OCI-LY7 (cell line): ENCODE measurements at regions not wholly inside any gene's neighbourhood (a gene's known extent, or its start where the extent isn't known, plus 50 kb on each side); places are given as distances from the start of the nearest gene placed in this dataset.

ENCODE experiments used
- BruUV-seq: library from RNA; stranded (reverse); fragments of 400-500 nt; replicated peaks from 2 replicates; lab custom pipeline; 2021; lab: Mats Ljungman, UMichigan
- CTCF ChIA-PET: fragments of 300-600 bp; sonication (Branson Sonifier 250); formaldehyde crosslinking; loops from one replicate; lab custom pipeline; 2022; ENCODE audit warnings: antibody characterized with exemption; ENCODE audit not compliant: unreplicated experiment; lab: Charles Lee
- POLR2A ChIA-PET: fragments of 300-600 bp; sonication (Branson Sonifier 250); formaldehyde crosslinking; loops from one replicate; lab custom pipeline; 2022; ENCODE audit warnings: antibody characterized with exemption; lab: Charles Lee
- DNase-seq: peaks from one replicate; pipeline ENCODE4 v3.0.0-alpha.2; 2015; ENCODE audit warnings: low spot score
- H2AFZ ChIP-seq: fragments of 200-600 bp; sonication (generic), shearing (Covaris generic); 2 replicates; pipeline ENCODE4 v1.6.1; 2014; ENCODE audit warnings: mild to moderate bottlenecking, antibody characterized with exemption, low read length, moderate library complexity
- H3K27ac ChIP-seq: fragments of 200-600 bp; sonication (generic); 2 replicates; pipeline ENCODE4 v1.5.1; 2014; ENCODE audit warnings: mixed run types, low read depth, mild to moderate bottlenecking, moderate library complexity, low read length, inconsistent platforms; ENCODE audit not compliant: poor library complexity, severe bottlenecking
- H3K36me3 ChIP-seq: fragments of 200-600 bp; sonication (generic); 2 replicates; pipeline ENCODE4 v1.6.1; 2014; ENCODE audit warnings: mild to moderate bottlenecking, antibody characterized with exemption, low read length, moderate library complexity, mixed read lengths; ENCODE audit not compliant: insufficient read depth
- H3K4me1 ChIP-seq: fragments of 200-600 bp; sonication (generic); 2 replicates; pipeline ENCODE4 v1.5.1; 2014; ENCODE audit warnings: mild to moderate bottlenecking, low read length; ENCODE audit not compliant: insufficient read depth, poor library complexity, severe bottlenecking
- H3K4me2 ChIP-seq: fragments of 200-600 bp; sonication (generic); 2 replicates; pipeline ENCODE4 v1.6.1; 2014; ENCODE audit warnings: mild to moderate bottlenecking, low read length
- H3K4me3 ChIP-seq: fragments of 200-600 bp; sonication (generic); 2 replicates; pipeline ENCODE4 v1.5.1; 2014; ENCODE audit warnings: mild to moderate bottlenecking, low read depth, low read length; ENCODE audit not compliant: poor library complexity, severe bottlenecking
- H3K79me2 ChIP-seq: fragments of 200-600 bp; sonication (generic); 2 replicates; pipeline ENCODE4 v1.6.1; 2016; ENCODE audit warnings: low read depth, mild to moderate bottlenecking, low read length, moderate library complexity, mixed read lengths; ENCODE audit not compliant: insufficient read depth
- H3K9me2 ChIP-seq: fragments of 200-600 bp; sonication (generic); 2 replicates; pipeline ENCODE4 v1.6.1; 2016; ENCODE audit warnings: mild to moderate bottlenecking, low read length, mixed read lengths; ENCODE audit not compliant: insufficient read depth
- H3K9me3 ChIP-seq: fragments of 200-600 bp; sonication (generic); 2 replicates; pipeline ENCODE4 v1.6.1; 2014; ENCODE audit warnings: mild to moderate bottlenecking, mixed run types, low read length, mixed read lengths
- H4K20me1 ChIP-seq: fragments of 200-600 bp; sonication (generic); 2 replicates; pipeline ENCODE4 v1.6.1; 2014; ENCODE audit warnings: mild to moderate bottlenecking, antibody characterized with exemption, low read length, moderate library complexity, mixed read lengths; ENCODE audit not compliant: insufficient read depth
- EZH2phosphoT487 ChIP-seq: fragments of 200-600 bp; sonication (generic); IDR thresholded peaks from 2 replicates; pipeline ENCODE4 v1.6.1; 2018; ENCODE audit warnings: low read depth, borderline replicate concordance, mild to moderate bottlenecking, mixed run types, antibody characterized with exemption, low read length, moderate library complexity, mixed read lengths
- intact Hi-C: fragments of 100-400 bp; cut with micrococcal nuclease; formaldehyde crosslinking; loops from one replicate; pipeline ENCODE4 v1.10.0; 2022; ENCODE audit not compliant: unreplicated experiment
- TF ChIP-seq, protein P1 (sequence below): fragments of 200-600 bp; sonication (generic); conservative IDR thresholded peaks from 2 replicates; pipeline ENCODE4 v1.5.1; 2014; ENCODE audit warnings: mild to moderate bottlenecking, antibody characterized with exemption, low read length, moderate library complexity, mixed read lengths

DNA sequence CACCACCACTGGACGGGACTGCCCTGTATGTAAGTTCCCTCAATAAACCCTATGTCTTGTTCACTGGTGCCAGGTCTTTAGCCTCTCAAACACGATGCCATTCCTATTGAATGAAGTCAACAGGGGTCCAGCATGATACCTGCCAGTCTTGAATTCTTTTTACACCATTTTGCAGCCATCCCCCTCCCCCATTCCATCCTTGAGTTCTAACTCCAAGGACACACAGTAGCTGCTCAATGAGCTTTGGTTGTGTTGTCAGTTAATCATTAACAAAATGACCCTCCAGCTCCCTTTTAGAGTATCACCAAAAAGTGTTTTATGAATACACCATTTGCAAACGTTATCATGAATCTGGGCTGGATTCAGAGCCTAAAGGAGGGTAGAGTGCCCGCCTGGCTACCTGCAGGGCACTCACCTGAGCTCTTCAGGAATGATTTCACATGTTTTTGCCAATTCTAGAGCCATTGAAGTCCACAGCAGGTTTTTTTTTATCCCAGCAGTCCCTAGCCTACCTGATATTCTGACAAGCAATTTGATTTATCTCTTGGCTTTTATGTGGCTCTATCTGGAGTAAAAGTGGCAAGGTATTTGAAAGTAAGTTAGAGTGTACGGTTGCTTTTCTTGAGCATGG is 271.8 kb downstream of the SMARCA2 start:
- H3K9me3 ChIP-seq = no peaks in the 10 kb centered on the region
- intact Hi-C loops = no loop called here
- no peak for DNase-seq
- H2AFZ ChIP-seq = no peak overlapping the region
- H3K79me2 ChIP-seq = no peaks in the 10 kb centered on the region
- POLR2A ChIA-PET = interaction anchor here (0.6 to 0.7 kb wide), 3 partner anchors 83 to 1162 kb away, joined by 3 to 9 read pairs (median 3); no protein-coding TSS in a partner anchor
- H3K4me3 ChIP-seq = no peak overlapping the region
- H3K27ac ChIP-seq = no peak overlapping the region
- no peaks in the 10 kb centered on the region for H3K9me2 ChIP-seq
- no peaks in the 10 kb centered on the region for H3K36me3 ChIP-seq
- no peak for TF ChIP-seq EZH2phosphoT487
- TF ChIP-seq, protein P1, sequence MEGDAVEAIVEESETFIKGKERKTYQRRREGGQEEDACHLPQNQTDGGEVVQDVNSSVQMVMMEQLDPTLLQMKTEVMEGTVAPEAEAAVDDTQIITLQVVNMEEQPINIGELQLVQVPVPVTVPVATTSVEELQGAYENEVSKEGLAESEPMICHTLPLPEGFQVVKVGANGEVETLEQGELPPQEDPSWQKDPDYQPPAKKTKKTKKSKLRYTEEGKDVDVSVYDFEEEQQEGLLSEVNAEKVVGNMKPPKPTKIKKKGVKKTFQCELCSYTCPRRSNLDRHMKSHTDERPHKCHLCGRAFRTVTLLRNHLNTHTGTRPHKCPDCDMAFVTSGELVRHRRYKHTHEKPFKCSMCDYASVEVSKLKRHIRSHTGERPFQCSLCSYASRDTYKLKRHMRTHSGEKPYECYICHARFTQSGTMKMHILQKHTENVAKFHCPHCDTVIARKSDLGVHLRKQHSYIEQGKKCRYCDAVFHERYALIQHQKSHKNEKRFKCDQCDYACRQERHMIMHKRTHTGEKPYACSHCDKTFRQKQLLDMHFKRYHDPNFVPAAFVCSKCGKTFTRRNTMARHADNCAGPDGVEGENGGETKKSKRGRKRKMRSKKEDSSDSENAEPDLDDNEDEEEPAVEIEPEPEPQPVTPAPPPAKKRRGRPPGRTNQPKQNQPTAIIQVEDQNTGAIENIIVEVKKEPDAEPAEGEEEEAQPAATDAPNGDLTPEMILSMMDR = no peak
- no peak overlapping the region for H3K4me2 ChIP-seq
- CTCF ChIA-PET = no interaction called here
- no TSS peak for BruUV-seq
- no peaks in the 10 kb centered on the region for H3K4me1 ChIP-seq
- H4K20me1 ChIP-seq = no peaks in the 10 kb centered on the region

DNA sequence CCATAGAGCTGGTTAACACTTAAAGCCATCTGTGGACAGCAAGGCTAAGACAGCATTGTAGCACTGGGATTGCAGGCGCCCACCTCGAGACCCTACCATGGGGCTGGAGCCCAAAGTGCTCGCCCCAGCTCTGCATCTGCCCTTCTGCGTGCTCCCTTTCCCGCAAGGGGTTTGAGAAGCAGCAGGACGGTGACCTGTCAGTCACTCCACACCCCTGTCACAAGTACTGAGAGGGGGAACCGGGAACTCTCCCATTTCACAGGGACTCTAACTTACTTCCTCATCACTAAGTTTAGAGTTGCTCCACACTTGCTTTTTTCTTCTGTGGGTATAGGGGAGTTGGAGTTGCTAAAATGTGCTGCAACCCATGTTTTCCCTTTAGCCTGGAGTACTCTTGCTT is 273.2 kb downstream of the SMARCA2 start:
- H3K9me3 ChIP-seq = no peaks in the 10 kb centered on the region
- ChIA-PET POLR2A (interaction anchor here (0.9 to 1.2 kb wide), 2 partner anchors 10 to 317 kb away, joined by 3 read pairs; no protein-coding TSS in a partner anchor), CTCF (no interaction called here)
- no peaks in the 10 kb centered on the region for H3K9me2 ChIP-seq
- no peak overlapping the region for H3K27ac ChIP-seq
- H3K4me1 ChIP-seq = no peaks in the 10 kb centered on the region
- no peaks in the 10 kb centered on the region for H4K20me1 ChIP-seq
- no TSS peak for BruUV-seq
- H3K4me3 ChIP-seq = no peak overlapping the region
- H3K36me3 ChIP-seq = no peaks in the 10 kb centered on the region
- no peaks in the 10 kb centered on the region for H3K79me2 ChIP-seq
- H2AFZ ChIP-seq = no peak overlapping the region
- H3K4me2 ChIP-seq = no peak overlapping the region
- intact Hi-C loops = no loop called here
- TF ChIP-seq, protein P1 = no peak
- TF ChIP-seq EZH2phosphoT487 = no peak
- no peak for DNase-seq

DNA sequence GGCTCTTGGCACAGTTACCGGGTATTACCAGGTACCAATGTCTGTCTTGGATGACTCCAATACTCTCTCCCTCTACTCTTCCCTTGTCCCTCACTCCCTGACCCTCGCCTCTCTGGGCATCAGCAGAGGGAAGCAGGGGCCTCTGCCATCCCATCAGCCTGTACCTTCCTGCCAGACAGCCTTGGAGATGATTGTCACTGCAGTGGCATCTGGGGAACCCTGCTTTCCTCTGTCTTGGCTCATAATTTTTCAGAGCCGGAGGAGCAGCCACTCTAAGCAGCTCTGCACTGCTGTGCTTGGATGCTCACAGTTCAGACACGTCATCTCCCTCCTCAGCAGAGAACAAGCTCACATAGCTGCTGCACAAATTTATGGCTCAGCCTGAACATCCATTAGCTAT is 274.1 kb downstream of the SMARCA2 start:
- no peaks in the 10 kb centered on the region for H4K20me1 ChIP-seq
- H3K36me3 ChIP-seq = no peaks in the 10 kb centered on the region
- no peaks in the 10 kb centered on the region for H3K9me2 ChIP-seq
- TF ChIP-seq, protein P1 = no peak
- TF ChIP-seq EZH2phosphoT487 = no peak
- H3K4me2 ChIP-seq = no peak overlapping the region
- intact Hi-C loops = no loop called here
- H3K27ac ChIP-seq = no peak overlapping the region
- no peak overlapping the region for H3K4me3 ChIP-seq
- ChIA-PET POLR2A (interaction anchor here (0.6 to 1.2 kb wide), 4 partner anchors 9 to 316 kb away, joined by 3 read pairs; no protein-coding TSS in a partner anchor), CTCF (no interaction called here)
- H2AFZ ChIP-seq = no peak overlapping the region
- H3K79me2 ChIP-seq = no peaks in the 10 kb centered on the region
- no peak for DNase-seq
- H3K9me3 ChIP-seq = no peaks in the 10 kb centered on the region
- no peaks in the 10 kb centered on the region for H3K4me1 ChIP-seq
- no TSS peak for BruUV-seq
